ENCODE measurements at regions not wholly inside any gene's neighbourhood (a gene's known extent, or its start where the extent isn't known, plus 50 kb on each side); places are given as distances from the start of the nearest gene placed in this dataset.

- no peak for TF ChIP-seq CTCF (IDR thresholded peaks at IDR 0.05)
- no peak for TF ChIP-seq EP300 (IDR thresholded peaks at IDR 0.05)
- no peak for TF ChIP-seq POLR2A (IDR thresholded peaks at IDR 0.05)
These were observed 131.6 kb upstream of the NECTIN3 start for GRCh38 chr3:110940055-110940454.
